ENCODE measurements at regions not wholly inside any gene's neighbourhood (a gene's known extent, or its start where the extent isn't known, plus 50 kb on each side); places are given as distances from the start of the nearest gene placed in this dataset.

GRCh38 chr14:26067786-26068459, 529.9 kb downstream of the NOVA1 start:
- Histone ChIP-seq H3K79me2 (ENCODE audit: control insufficient read depth, low read length) (no peaks in the 10 kb centered on the region), H3K9me2 (replicated peaks; ENCODE audit: control insufficient read depth, low read length) (no peaks in the 10 kb centered on the region), H3K36me3 (ENCODE audit: control insufficient read depth, low read length) (no peaks in the 10 kb centered on the region), H3K9me3 (ENCODE audit: control insufficient read depth, insufficient read depth, low read length) (no peaks in the 10 kb centered on the region), H3K4me2 (ENCODE audit: low read length) (no peak overlapping the region), H3K27ac (ENCODE audit: low read depth, low read length) (no peak overlapping the region), H3F3A (ENCODE audit: control insufficient read depth, insufficient read depth) (no peaks in the 10 kb centered on the region), H3K4me3 (ENCODE audit: low read length) (no peak overlapping the region), H3K27me3 (ENCODE audit: control insufficient read depth, low read length) (no peaks in the 10 kb centered on the region), H4K20me1 (ENCODE audit: control insufficient read depth, insufficient read depth, low read depth, low read length) (no peaks in the 10 kb centered on the region), H3K4me1 (ENCODE audit: control insufficient read depth, low read length) (no peaks in the 10 kb centered on the region)
- TF ChIP-seq EZH2phosphoT487 (IDR thresholded peaks at IDR 0.05; ENCODE audit: borderline replicate concordance, low read length) (no peak), CTCF (IDR thresholded peaks at IDR 0.05; ENCODE audit: low read depth, low read length, poor library complexity, severe bottlenecking) (no peak)

GRCh38 chr14:26067341-26067740, 530.5 kb downstream of the NOVA1 start:
- Histone ChIP-seq H3K27me3 (ENCODE audit: control insufficient read depth, low read length) (no peaks in the 10 kb centered on the region), H4K20me1 (ENCODE audit: control insufficient read depth, insufficient read depth, low read depth, low read length) (no peaks in the 10 kb centered on the region), H3K4me1 (ENCODE audit: control insufficient read depth, low read length) (no peaks in the 10 kb centered on the region), H3K36me3 (ENCODE audit: control insufficient read depth, low read length) (no peaks in the 10 kb centered on the region), H3K79me2 (ENCODE audit: control insufficient read depth, low read length) (no peaks in the 10 kb centered on the region), H3K4me2 (ENCODE audit: low read length) (no peak overlapping the region), H3K9me2 (replicated peaks; ENCODE audit: control insufficient read depth, low read length) (no peaks in the 10 kb centered on the region), H3F3A (ENCODE audit: control insufficient read depth, insufficient read depth) (no peaks in the 10 kb centered on the region), H3K4me3 (ENCODE audit: low read length) (no peak overlapping the region), H3K9me3 (ENCODE audit: control insufficient read depth, insufficient read depth, low read length) (no peaks in the 10 kb centered on the region), H3K27ac (ENCODE audit: low read depth, low read length) (no peak overlapping the region)
- TF ChIP-seq EZH2phosphoT487 (IDR thresholded peaks at IDR 0.05; ENCODE audit: borderline replicate concordance, low read length): no peak
- TF ChIP-seq CTCF (IDR thresholded peaks at IDR 0.05; ENCODE audit: low read depth, low read length, poor library complexity, severe bottlenecking): no peak

- H3K9me3 ChIP-seq (ENCODE audit: control insufficient read depth, insufficient read depth, low read length): peaks cover 11% of the 10 kb centered on the region; the same call in 1 of the 2 replicates
- TF ChIP-seq CTCF (IDR thresholded peaks at IDR 0.05; ENCODE audit: low read depth, low read length, poor library complexity, severe bottlenecking) (no peak), EZH2phosphoT487 (IDR thresholded peaks at IDR 0.05; ENCODE audit: borderline replicate concordance, low read length) (no peak)
- H3K79me2 ChIP-seq (ENCODE audit: control insufficient read depth, low read length): no peaks in the 10 kb centered on the region
- no peaks in the 10 kb centered on the region for H3F3A ChIP-seq (ENCODE audit: control insufficient read depth, insufficient read depth)
- H3K4me3 ChIP-seq (ENCODE audit: low read length): no peak overlapping the region
- H3K27ac ChIP-seq (ENCODE audit: low read depth, low read length): no peak overlapping the region
- no peaks in the 10 kb centered on the region for H3K27me3 ChIP-seq (ENCODE audit: control insufficient read depth, low read length)
- H3K9me2 ChIP-seq (replicated peaks; ENCODE audit: control insufficient read depth, low read length): no peaks in the 10 kb centered on the region
- no peaks in the 10 kb centered on the region for H3K36me3 ChIP-seq (ENCODE audit: control insufficient read depth, low read length)
- H4K20me1 ChIP-seq (ENCODE audit: control insufficient read depth, insufficient read depth, low read depth, low read length): no peaks in the 10 kb centered on the region
- H3K4me1 ChIP-seq (ENCODE audit: control insufficient read depth, low read length): no peaks in the 10 kb centered on the region
- no peak overlapping the region for H3K4me2 ChIP-seq (ENCODE audit: low read length)
These were observed 541.7 kb downstream of the NOVA1 start for GRCh38 chr14:26056036-26056616.

Data from DOHH2 (cell line).